ENCODE measurements at regions not wholly inside any gene's neighbourhood (a gene's known extent, or its start where the extent isn't known, plus 50 kb on each side); places are given as distances from the start of the nearest gene placed in this dataset.

GRCh38 chr1:14255711-14256110 is 342.8 kb upstream of the KAZN start:
- TF ChIP-seq CTCF (optimal IDR thresholded peaks at IDR 0.05 in 1 of 3, IDR thresholded peaks at IDR 0.05 in 1 of 3, conservative IDR thresholded peaks at IDR 0.05 in 1 of 3; ENCODE audit: extremely low read depth in 1 of 3, insufficient read depth in 2 of 3, low read length in 3 of 3) (no peak), EZH2 (IDR thresholded peaks at IDR 0.05; ENCODE audit: low read length) (no peak)
